NT2/D1 (cell line): ENCODE measurements at regions not wholly inside any gene's neighbourhood (a gene's known extent, or its start where the extent isn't known, plus 50 kb on each side); places are given as distances from the start of the nearest gene placed in this dataset.

Experiments used
- SUZ12 ChIP-seq: IDR thresholded peaks from 2 replicates; pipeline ENCODE4 v1.6.1; 2011; ENCODE audit not compliant: insufficient read length, insufficient read depth; ENCODE audit errors: extremely low read depth
- YY1 ChIP-seq: IDR thresholded peaks from 2 replicates; pipeline ENCODE4 v1.6.1; 2011; ENCODE audit not compliant: insufficient read length, insufficient read depth
- ZNF274 ChIP-seq: IDR thresholded peaks from 2 replicates; pipeline ENCODE4 v1.6.1; 2011; ENCODE audit warnings: mild to moderate bottlenecking, low read depth, low read length

DNA sequence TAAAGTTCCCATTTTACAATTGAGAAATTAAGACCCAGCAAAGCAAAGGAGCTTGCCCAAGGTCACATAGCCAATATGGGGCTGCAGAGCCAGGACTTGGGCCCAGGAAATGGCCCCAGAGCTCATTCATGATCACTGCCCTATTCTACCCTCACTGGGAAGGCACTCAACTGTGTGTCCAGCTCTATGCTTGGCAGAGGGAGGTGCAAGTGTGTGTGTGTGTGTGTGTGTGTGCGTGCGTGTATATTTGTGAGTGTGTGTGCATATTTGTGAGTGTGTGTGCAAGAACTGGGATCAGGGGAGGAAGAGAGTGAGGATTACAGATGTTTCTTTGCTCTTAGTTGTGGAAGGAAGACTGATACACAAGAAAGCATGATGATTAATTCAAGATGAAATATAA, 151.2 kb upstream of the CRY1 start:
- no peak for TF ChIP-seq YY1
- TF ChIP-seq ZNF274 = no peak
- no peak for TF ChIP-seq SUZ12
